GM13977 (cell line): ENCODE measurements at regions not wholly inside any gene's neighbourhood (a gene's known extent, or its start where the extent isn't known, plus 50 kb on each side); places are given as distances from the start of the nearest gene placed in this dataset.

Experiments used
- DNase-seq: peaks from one replicate; pipeline ENCODE4 v3.0.0; 2012; ENCODE audit warnings: low spot score
- CTCF ChIP-seq: IDR thresholded peaks from 2 replicates; pipeline ENCODE4 v1.5.1; 2012; ENCODE audit warnings: mild to moderate bottlenecking, control low read depth; ENCODE audit not compliant: insufficient read depth; ENCODE audit errors: extremely low read depth, missing control alignments
- in situ Hi-C: fragments of 300-500 bp; cut with MboI; formaldehyde crosslinking; loops from one replicate; pipeline ENCODE4 v1.12.0; 2022; ENCODE audit warnings: low sequenced_read_pairs, low pct_unique_long_range_greater_than_20kb, mixed read lengths, inconsistent platforms; ENCODE audit not compliant: unreplicated experiment

GRCh38 chr4:179447308-179447707 is 2005.1 kb upstream of the AGA start:
- DNase-seq = no peak
- in situ Hi-C loops = no loop called here
- TF ChIP-seq CTCF = no peak

GRCh38 chr4:179465131-179465797 is 2023.0 kb upstream of the AGA start:
- in situ Hi-C loops = no loop called here
- no peak for DNase-seq
- TF ChIP-seq CTCF = no peak

- TF ChIP-seq CTCF = no peak
- no peak for DNase-seq
- in situ Hi-C loops = no loop called here
Observed at GRCh38 chr4:179467878-179468277, 2025.6 kb upstream of the AGA start.

GRCh38 chr4:179472164-179472563 is 2029.9 kb upstream of the AGA start:
- DNase-seq = no peak
- in situ Hi-C loops = no loop called here

GRCh38 chr4:179478608-179479007 is 2036.4 kb upstream of the AGA start:
- DNase-seq = no peak
- in situ Hi-C loops = no loop called here
- TF ChIP-seq CTCF = no peak

More at GRCh38 chr4:179472164-179472563, 2029.9 kb upstream of the AGA start:
- no peak for TF ChIP-seq CTCF

- no peak for TF ChIP-seq CTCF
- in situ Hi-C loops = no loop called here
- DNase-seq = no peak
Observed at GRCh38 chr4:179485781-179486180, 2043.5 kb upstream of the AGA start.
